B cell (primary cell): ENCODE measurements at regions not wholly inside any gene's neighbourhood (a gene's known extent, or its start where the extent isn't known, plus 50 kb on each side); places are given as distances from the start of the nearest gene placed in this dataset.

Experiments
- ATAC-seq: fragments of 200-7000 bp; cut with Tn5 transposase; one replicate; pipeline ENCODE4 v1.10.0; 2021; ENCODE audit warnings: low read depth, mild to moderate bottlenecking, moderate number of reproducible peaks, moderate library complexity
- CTCF ChIA-PET: fragments of 350-600 bp; sonication (Branson Sonifier 250); formaldehyde crosslinking; loops from one replicate; lab custom pipeline; 2021; ENCODE audit warnings: antibody characterized with exemption, inconsistent platforms; lab: Charles Lee
- POLR2A ChIA-PET: fragments of 350-600 bp; sonication (Branson Sonifier 250); formaldehyde crosslinking; loops from one replicate; lab custom pipeline; 2021; ENCODE audit warnings: antibody characterized with exemption; lab: Charles Lee
- DNase-seq: peaks from one replicate; pipeline ENCODE4 v3.0.0; 2013
- H2AFZ ChIP-seq: 2 replicates; pipeline ENCODE4 v1.6.1; 2012; ENCODE audit warnings: mild to moderate bottlenecking, low read depth, low read length; ENCODE audit not compliant: insufficient read depth, poor library complexity, severe bottlenecking
- H3K27ac ChIP-seq, 2 donors: 1 replicate in 1 of 2; 2 replicates in 1 of 2; pipeline ENCODE4 v1.5.1; 2012 to 2013; ENCODE audit warnings: low read length in 2 of 2, mild to moderate bottlenecking in 2 of 2, moderate library complexity in 1 of 2
- H3K27me3 ChIP-seq, 4 experiments: fragments of 200-600 bp in 1 of 4; sonication (generic) in 1 of 4; replicated peaks in 1 of 4; 1 replicate in 2 of 4; 2 replicates in 2 of 4; pipeline versions ENCODE4 v1.6.1 to v1.7.0; 2013 to 2016; ENCODE audit warnings: low read length in 3 of 4, mild to moderate bottlenecking in 2 of 4, mixed read lengths in 1 of 4, moderate library complexity in 1 of 4; ENCODE audit not compliant: insufficient read depth in 4 of 4, control insufficient read depth in 3 of 4; ENCODE audit errors: control extremely low read depth in 1 of 4
- H3K36me3 ChIP-seq, 2 experiments: replicated peaks in 1 of 2; 1 replicate in 1 of 2; 2 replicates in 1 of 2; pipeline versions ENCODE4 v1.6.1 to v1.7.1; 2013; ENCODE audit warnings: low read length in 1 of 2; ENCODE audit not compliant: insufficient read depth in 2 of 2, control insufficient read depth in 1 of 2; ENCODE audit errors: control extremely low read depth in 1 of 2, extremely low read depth in 1 of 2
- H3K4me1 ChIP-seq, 2 donors: fragments of 200-600 bp in 1 of 2; sonication (generic) in 1 of 2; 1 replicate in 1 of 2; 2 replicates in 1 of 2; pipeline versions ENCODE4 v1.5.1 to v1.6.1; 2013 to 2017; ENCODE audit warnings: low read length in 2 of 2; ENCODE audit not compliant: control insufficient read depth in 2 of 2, insufficient read depth in 2 of 2
- H3K4me2 ChIP-seq: replicated peaks from 2 replicates; pipeline ENCODE3; 2012; ENCODE audit warnings: mild to moderate bottlenecking, low read depth, low read length; ENCODE audit not compliant: poor library complexity, severe bottlenecking
- H3K4me3 ChIP-seq, 5 experiments: fragments of 200-600 bp in 1 of 5; sonication (generic) in 1 of 5; 1 replicate in 3 of 5; 2 replicates in 2 of 5; pipeline versions ENCODE4 v1.5.1 to v1.7.0; 2011 to 2016; ENCODE audit warnings: low read length in 4 of 5, mild to moderate bottlenecking in 4 of 5, low read depth in 2 of 5, control low read depth in 1 of 5, moderate library complexity in 1 of 5; ENCODE audit not compliant: insufficient read depth in 1 of 5; ENCODE audit errors: control extremely low read depth in 1 of 5, extremely low read depth in 1 of 5
- H3K79me2 ChIP-seq: fragments of 200-600 bp; sonication (generic); one replicate; pipeline ENCODE4 v1.6.0; 2016; ENCODE audit warnings: low read length; ENCODE audit not compliant: control insufficient read depth, insufficient read depth
- H3K9ac ChIP-seq: fragments of 200-600 bp; sonication (generic); 2 replicates; pipeline ENCODE4 v1.6.1; 2017; ENCODE audit warnings: mild to moderate bottlenecking, low read length, moderate library complexity
- H3K9me3 ChIP-seq, 3 donors: one replicate each; pipeline versions ENCODE4 v1.6.1 to v1.7.1; 2013; ENCODE audit warnings: low read length in 2 of 3; ENCODE audit not compliant: control insufficient read depth in 2 of 3, insufficient read depth in 1 of 3; ENCODE audit errors: control extremely low read depth in 1 of 3
- H4K20me1 ChIP-seq: 2 replicates; pipeline ENCODE4 v1.6.0; 2012; ENCODE audit warnings: mild to moderate bottlenecking, low read length; ENCODE audit not compliant: insufficient read depth, control insufficient read depth, poor library complexity, severe bottlenecking
- H3K27ac Mint-ChIP-seq: one replicate; pipeline ENCODE4 v1.8.0; 2021; ENCODE audit warnings: mixed read lengths
- H3K27me3 Mint-ChIP-seq: one replicate; pipeline ENCODE4 v1.8.0; 2021; ENCODE audit warnings: mixed read lengths
- H3K4me1 Mint-ChIP-seq: one replicate; pipeline ENCODE4 v1.8.0; 2021; ENCODE audit warnings: mixed read lengths
- H3K4me3 Mint-ChIP-seq: one replicate; pipeline ENCODE4 v1.8.0; 2021; ENCODE audit warnings: mixed read lengths
- H3K9me3 Mint-ChIP-seq: one replicate; pipeline ENCODE4 v1.8.0; 2022; ENCODE audit warnings: mixed read lengths; ENCODE audit not compliant: insufficient read depth
- CTCF ChIP-seq: fragments of 200-600 bp; IDR thresholded peaks from one replicate; pipeline ENCODE4 v1.8.0; 2022; ENCODE audit warnings: antibody characterized with exemption, mild to moderate bottlenecking
- EZH2 ChIP-seq: IDR thresholded peaks from 2 replicates; pipeline ENCODE4 v1.6.1; 2012; ENCODE audit warnings: borderline replicate concordance, low read depth, mild to moderate bottlenecking, moderate library complexity, low read length; ENCODE audit not compliant: insufficient read depth, poor library complexity, severe bottlenecking
- WGBS: methylation state at CpG from one replicate; pipeline ENCODE4 v1.1.5; 2013; ENCODE audit warnings: missing lambda C conversion rate; ENCODE audit not compliant: insufficient coverage; 5-methylcytosine and 5-hydroxymethylcytosine counted together
- intact Hi-C: fragments of 100-400 bp; cut with micrococcal nuclease; formaldehyde crosslinking; loops from one replicate; pipeline ENCODE4 v1.10.0; 2022

- no peaks in the 10 kb centered on the region for H3K79me2 ChIP-seq
- H3K4me2 ChIP-seq = no peak overlapping the region
- no peaks in the 10 kb centered on the region for H3K27me3 ChIP-seq
- no CpG with 5 or more reads among the region's 2 CpGs for WGBS
- no peak overlapping the region for H3K27ac Mint-ChIP-seq
- no peak overlapping the region for H3K27ac ChIP-seq
- H3K27me3 Mint-ChIP-seq = no peaks in the 10 kb centered on the region
- ATAC-seq (no peak), DNase-seq (no peak)
- H3K36me3 ChIP-seq = no peaks in the 10 kb centered on the region
- H3K4me1 ChIP-seq = no peaks in the 10 kb centered on the region
- no peaks in the 10 kb centered on the region for H4K20me1 ChIP-seq
- no peak overlapping the region for H2AFZ ChIP-seq
- H3K9me3 ChIP-seq = no peaks in the 10 kb centered on the region
- no peaks in the 10 kb centered on the region for H3K4me1 Mint-ChIP-seq
- TF ChIP-seq EZH2 (no peak), CTCF (no peak)
- no peak overlapping the region for H3K4me3 Mint-ChIP-seq
- intact Hi-C loops = no loop called here
- no peak overlapping the region for H3K9ac ChIP-seq
- ChIA-PET CTCF (no interaction called here), POLR2A (no interaction called here)
- H3K4me3 ChIP-seq = no peak overlapping the region
- H3K9me3 Mint-ChIP-seq = no peaks in the 10 kb centered on the region
Measured at GRCh38 chr6:122122686-122123085, 276.8 kb upstream of the HSF2 start.

- Mint-ChIP-seq H3K9me3 (no peaks in the 10 kb centered on the region), H3K4me3 (no peak overlapping the region), H3K27me3 (no peaks in the 10 kb centered on the region), H3K27ac (no peak overlapping the region), H3K4me1 (no peaks in the 10 kb centered on the region)
- H3K27ac ChIP-seq = no peak overlapping the region
- no peaks in the 10 kb centered on the region for H3K4me1 ChIP-seq
- no peak overlapping the region for H3K9ac ChIP-seq
- intact Hi-C loops = no loop called here
- no peaks in the 10 kb centered on the region for H3K79me2 ChIP-seq
- no peak overlapping the region for H2AFZ ChIP-seq
- no peaks in the 10 kb centered on the region for H3K9me3 ChIP-seq
- H3K4me2 ChIP-seq = no peak overlapping the region
- ChIA-PET POLR2A (no interaction called here), CTCF (no interaction called here)
- no peaks in the 10 kb centered on the region for H3K36me3 ChIP-seq
- TF ChIP-seq EZH2 = no peak
- TF ChIP-seq CTCF = no peak
- H3K4me3 ChIP-seq = no peak overlapping the region
- DNase-seq (no peak), ATAC-seq (no peak)
- no peaks in the 10 kb centered on the region for H4K20me1 ChIP-seq
- no CpG with 5 or more reads among the region's 3 CpGs for WGBS
- no peaks in the 10 kb centered on the region for H3K27me3 ChIP-seq
Measured at GRCh38 chr6:122124908-122125307, 274.5 kb upstream of the HSF2 start.
